GM18499 (cell line): ENCODE measurements at regions not wholly inside any gene's neighbourhood (a gene's known extent, or its start where the extent isn't known, plus 50 kb on each side); places are given as distances from the start of the nearest gene placed in this dataset.

Source experiments
- ATAC-seq: cut with Tn5 transposase; IDR thresholded peaks from one replicate; pipeline ENCODE4 v1.9.1; 2021; ENCODE audit warnings: moderate number of reproducible peaks; ENCODE audit not compliant: insufficient read depth, unreplicated experiment

DNA sequence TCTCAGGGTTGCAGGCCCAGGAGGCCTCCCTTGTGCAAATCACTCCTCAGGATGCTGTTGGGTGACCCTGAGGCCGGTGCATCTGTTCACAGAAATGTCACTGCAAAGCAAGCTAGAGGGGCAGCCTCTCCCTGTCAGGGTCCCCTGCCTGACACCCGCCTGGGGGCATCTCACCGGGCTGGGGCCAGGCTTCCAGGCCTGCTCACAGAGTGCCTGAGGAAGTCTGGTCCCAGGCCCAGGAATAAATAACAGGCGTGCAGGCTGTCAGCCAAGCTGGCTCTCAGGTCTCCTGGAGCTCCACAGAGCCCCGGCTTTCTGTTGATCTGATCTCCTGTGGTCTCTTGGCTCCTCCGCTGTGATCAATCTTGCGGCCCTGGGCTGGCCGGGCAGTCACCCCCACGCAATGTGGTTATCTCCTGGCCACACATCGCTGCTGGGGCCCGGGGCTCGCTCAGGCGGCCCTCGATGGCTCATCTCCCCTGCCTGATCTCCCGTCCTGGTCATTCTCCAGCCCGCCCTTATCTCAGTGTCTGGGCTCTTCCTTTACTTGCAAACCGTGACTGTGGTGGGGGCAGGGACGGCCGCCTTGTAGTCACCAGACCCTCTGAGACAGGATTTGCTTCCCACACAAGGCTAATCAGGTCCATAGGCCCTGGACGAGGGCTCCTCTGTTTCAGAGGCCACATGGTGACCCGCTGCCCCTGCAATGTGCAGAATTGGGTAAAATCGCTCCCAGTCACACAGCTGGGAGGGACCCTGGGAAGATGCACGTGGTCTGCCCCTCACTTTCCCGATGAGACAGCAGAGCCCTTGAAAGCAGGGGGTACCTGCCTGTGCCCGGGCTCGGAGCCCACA is 231.2 kb upstream of the GSE1 start:
- ATAC-seq, result no peak

GRCh38 chr16:85382717-85383118 is 230.4 kb upstream of the GSE1 start:
- no peak for ATAC-seq

DNA sequence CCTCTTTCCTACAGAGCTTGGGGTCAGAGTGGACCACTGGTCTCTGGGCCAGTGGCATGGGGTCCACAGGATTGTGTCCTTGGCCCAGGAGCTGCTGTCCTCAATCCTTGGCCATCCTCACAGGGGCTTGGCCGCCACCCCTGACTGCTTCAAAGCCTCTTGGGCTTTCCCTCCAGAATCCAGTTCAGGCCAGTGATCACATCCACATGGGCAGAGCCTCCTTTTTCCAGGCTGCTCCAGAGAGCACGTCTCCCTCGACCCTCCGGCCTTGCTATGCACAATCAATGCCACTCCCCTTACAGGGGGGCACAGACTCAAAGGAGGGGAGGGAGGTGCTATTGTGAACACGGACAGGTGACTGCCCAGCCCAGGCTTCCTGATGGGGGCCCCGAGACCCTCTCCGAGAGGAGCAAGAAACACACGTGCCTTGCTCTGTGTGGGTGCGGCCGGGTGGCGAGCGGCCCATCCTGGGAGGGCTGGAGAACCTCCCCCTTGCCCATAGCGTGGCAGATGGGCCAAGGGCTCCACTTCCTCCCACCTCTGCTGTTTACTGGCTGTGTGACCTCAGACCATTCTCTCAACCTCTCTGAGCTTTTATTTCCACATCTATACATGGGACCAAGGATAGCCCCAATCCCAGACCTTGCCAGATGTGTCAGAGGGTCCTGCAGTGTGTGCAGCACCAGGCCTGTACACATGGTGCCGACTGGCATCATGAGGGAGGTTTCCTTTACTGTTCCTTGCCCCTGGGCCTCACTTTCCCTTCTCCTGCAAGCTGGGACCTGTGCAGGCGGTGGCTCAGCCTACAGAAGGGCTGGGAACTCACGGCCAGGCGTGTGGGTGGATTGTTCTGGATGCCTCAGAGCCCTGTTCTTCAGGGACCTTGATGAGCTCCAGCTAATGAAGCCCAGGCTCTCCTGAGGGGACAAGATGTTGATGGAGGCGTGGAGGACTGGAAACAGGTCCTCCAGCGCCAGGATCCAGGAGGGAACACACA is 229.0 kb upstream of the GSE1 start:
- ATAC-seq, result no peak

- no peak for ATAC-seq
Measured at GRCh38 chr16:85384833-85385462, 228.2 kb upstream of the GSE1 start.

DNA sequence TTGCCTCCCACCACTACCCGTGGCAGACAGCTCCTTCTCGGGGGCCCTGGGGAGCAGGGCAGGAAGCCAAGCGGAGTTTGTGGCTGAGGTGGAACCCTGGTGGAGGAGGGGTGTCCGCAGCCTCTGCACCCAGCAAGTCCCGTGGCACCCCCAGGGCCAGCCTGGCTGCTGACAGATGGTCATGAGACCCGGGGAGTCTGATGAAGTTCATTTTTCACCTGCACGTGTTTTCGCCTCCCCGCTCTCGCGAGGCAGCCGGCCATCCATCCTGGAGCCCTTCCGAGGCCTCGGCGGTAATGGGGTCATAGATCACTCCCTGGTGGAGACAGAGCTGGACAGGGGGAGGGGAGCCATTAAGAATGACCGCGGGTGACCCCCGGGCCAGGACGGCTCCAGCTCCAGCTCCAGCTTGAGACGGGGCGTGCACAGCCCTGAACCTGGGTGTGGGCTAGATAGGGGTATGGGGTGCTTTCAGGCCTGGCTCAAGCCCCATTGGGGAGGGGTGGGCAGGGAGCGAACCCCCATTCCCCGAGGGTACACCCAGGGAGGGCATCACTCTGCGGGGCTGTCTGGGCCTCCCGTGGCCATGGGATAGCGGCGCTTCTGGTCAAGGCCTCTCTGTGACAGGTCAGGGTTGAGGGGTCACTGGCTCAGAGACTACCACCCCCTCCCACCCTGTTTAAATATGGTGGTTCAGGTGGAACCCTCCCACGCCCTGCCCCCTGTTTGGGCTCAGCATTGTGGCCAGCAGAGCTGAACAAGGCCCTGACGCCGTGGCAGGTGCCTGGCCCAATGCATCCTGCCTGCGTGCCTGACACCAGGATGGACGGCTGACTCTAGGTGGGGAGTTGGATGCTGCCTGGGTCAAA is 227.4 kb upstream of the GSE1 start:
- ATAC-seq, result no peak

GRCh38 chr16:85386467-85387170 is 226.5 kb upstream of the GSE1 start:
- ATAC-seq, result no peak

DNA sequence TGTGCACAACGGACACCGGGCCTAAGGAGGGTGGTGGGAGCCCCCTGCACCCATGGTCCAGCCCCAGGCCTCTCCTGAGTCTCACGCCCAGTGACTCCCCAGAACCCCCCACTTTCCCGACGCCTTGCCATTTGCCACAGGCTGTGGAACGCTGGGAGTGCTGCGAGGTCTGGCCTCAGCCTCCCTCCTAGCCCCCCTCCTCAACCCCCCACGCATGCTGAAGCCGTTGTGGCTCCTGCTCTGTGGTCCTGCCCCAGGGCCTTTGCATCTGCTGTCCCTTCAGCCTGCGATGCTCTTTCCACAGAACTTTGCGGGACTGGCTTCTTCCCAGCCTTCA is 226.0 kb upstream of the GSE1 start:
- no peak for ATAC-seq

DNA sequence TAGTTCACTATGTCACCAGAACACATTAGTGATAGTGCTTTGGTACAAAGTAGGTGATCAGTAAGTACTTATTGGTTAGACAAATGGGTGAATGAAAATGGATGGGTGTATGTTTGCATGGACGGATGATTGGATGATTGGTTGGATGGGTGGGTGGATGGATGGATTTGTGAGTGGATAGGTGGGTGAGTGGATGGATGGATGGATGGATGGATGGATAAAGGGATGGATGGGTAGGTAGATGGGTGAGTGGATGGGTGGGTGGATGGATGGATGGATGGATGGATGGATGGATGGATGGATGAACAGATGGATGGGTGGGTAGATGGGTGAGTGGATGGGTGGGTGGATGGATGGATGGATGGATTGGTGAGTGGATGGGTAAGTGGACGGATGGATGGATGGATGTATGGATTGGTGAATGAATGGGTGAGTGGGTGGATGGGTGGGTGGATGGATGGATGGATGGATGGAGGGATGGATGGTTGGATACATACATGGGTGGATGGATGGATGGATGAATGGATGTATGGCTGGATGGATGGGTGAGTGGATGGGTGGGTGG is 225.3 kb upstream of the GSE1 start:
- no peak for ATAC-seq

DNA sequence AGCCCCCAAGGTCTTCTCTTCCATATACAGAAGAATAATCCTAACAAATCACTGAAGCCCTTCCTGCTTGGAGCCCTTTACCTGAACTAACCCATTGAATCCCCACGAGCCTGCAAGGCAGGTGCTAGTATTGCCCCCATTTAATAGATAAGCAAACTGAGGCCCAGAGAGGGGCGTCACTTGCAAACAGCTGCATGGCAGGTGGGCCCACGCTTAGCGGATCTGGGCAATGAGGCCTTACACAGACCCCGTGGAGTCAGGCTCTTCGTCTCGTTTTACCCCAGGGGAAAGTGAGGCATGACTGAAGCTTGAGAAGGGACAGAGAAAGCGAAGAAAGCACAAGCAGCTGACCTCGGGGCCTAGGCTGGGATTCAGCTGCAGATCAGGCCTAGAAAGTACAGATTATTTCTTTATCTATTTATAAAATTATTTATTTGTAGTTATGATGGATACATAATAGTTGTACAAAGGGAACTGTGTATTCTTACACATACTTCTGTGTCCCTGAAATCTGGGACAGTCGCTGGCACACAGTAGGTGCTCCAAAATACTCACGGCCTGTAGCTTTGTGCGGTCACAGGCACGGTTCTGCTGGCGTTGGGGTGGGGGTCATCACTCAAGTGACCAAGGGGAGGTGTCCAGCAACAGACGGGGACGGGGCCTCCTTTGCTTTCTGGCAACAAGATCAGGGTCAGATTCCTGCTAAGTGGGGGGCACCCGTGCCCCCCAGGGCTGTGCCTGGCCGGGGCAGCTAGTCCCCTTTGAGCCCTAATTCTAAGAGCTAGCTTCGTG is 223.2 kb upstream of the GSE1 start:
- no peak for ATAC-seq

DNA sequence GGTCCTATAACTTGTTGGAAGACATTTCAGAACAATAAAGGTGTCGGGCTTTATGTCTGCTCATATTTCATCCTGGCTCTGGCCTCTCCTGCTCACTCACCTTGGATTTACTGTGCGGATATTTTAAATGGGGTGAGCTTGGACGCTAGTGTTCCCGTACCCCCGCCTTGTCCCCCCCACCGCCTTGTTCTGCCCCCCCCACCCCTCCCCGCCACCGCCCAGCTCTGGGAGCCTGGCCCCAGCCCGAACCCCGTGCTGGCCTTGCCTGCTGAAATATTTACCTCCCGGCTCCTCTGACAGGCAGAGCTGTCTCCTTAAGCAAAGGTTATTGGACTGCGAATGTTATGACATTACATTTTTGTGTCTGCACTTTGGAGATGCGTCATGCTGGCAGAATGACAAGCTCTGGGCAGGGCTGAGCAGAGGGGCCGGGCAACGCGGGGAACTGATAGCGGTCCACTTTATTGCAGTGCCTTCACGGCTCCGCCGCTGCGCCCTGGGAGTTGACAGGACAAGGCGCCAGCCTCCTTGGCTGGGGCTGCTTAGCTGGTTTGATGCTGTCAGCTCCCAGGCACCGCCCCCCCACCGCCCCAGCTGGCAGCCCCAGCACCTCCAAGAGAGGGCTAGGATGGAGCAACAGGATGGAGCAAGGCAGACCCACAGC is 222.5 kb upstream of the GSE1 start:
- no peak for ATAC-seq

DNA sequence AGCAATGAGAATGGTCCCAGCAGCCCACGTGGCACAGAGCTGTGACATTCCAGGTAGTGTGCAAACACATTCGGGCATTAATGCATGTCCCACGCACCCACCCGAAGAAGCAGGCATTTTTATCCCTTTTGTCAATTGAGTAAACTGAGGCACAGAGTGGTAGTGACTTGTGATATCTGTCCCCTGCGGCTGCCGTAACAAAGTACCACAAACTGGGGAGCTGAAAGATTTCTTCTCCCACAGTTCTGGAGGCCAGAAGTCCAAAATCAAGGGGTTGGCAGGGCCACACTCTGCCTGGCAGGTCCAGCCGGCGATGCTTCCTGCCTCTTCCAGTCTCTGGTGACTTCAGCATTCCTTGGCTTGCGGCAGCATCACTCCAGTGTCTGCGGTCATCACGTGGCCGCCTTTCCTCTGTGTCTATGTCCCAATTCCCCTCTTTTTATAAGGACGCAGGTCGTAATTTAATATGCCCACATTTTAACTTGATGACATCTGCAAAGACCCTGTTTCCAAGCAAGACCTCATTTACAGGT is 221.9 kb upstream of the GSE1 start:
- ATAC-seq, result no peak

- ATAC-seq, result no peak
Measured at GRCh38 chr16:85391769-85392583, 221.1 kb upstream of the GSE1 start.

DNA sequence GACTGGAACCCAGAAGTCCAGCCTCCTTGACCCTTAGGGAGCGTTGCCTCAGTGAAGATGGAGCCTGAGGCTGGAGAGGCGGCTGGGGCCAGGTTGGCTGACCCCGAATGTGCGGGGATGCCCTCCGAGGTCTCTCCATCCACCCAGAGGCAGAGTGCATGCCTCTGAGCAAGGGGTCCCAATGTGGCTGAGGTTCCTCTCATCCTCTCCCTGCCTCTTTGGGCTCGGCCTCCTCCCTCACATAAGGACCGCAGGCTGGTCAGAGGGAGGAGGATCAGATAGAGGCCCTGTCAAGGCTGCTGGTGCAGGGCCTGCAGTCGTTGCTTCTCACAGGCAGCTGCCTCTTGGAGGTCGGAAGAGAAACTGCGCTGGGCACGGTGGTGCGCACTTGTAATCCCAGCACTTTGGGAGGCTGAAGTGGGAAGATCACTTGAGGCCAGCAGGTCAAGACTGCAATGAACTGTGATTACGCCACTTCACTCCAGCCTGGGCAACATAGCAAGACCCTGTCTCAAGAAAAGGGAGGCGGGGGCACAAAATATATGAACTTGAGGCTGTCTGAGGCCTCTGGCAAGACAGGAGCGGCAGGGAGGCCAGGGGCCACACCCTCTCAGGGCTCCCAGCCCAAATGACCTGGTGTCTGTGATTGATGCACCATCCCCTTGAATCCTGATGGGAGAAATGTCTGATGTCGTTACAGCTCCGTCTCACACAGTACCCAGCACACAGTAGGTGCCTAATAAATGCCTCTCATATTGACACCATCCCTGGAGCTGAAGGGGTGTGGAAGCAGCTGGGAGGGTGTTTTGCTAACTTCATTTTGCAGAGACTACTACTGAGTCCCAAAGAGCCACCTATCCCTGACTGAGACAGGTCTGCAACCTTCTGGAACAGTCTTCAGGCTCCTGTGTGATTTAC is 220.1 kb upstream of the GSE1 start:
- ATAC-seq, result no peak

DNA sequence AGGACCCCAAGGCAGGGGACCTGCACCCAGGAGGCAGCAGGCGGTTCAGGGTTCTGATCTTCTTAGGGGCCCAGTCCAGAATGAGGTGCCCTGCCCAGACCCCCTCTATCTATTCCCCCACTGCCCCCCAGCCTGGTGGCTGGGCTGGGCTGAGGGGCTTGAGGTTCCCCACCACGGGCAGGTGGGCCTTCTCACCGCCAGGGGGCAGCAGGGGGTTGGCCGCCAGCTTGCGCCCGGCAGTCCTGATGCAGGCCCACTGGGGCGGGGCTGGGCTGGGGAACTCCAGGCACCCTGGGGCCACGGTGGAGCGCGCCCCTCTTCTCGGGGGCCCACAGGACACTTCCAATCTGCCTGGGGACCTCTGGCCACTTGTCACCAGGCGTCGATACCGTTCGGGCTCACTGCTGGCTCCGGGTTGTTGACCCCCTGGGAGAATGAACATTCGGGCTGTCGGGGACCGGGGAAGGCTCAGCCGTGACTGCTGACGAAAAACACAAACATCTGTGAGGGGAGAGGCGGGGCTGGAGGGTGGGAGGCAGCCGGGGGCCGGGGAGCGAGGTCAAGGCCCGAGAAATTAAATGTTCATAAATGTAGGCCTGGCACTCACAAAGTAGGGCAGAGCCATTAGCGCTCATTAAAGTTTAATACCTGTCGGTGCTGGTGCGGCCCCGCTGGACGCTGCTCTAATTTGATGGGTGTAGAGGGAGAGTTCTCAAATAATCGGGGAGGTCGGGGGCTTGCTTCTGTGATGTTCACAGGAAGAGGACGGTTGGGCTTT is 219.3 kb upstream of the GSE1 start:
- no peak for ATAC-seq
